ENCODE measurements at regions not wholly inside any gene's neighbourhood (a gene's known extent, or its start where the extent isn't known, plus 50 kb on each side); places are given as distances from the start of the nearest gene placed in this dataset.

- H3K27ac ChIP-seq (ENCODE audit: low read depth, low read length), result no peak overlapping the region
- no peaks in the 10 kb centered on the region for H3K4me1 ChIP-seq (ENCODE audit: control insufficient read depth, insufficient read depth, low read length, unreplicated experiment)
- no peaks in the 10 kb centered on the region for H3K36me3 ChIP-seq (ENCODE audit: insufficient read depth, low read length)
- H3K4me3 ChIP-seq (ENCODE audit: low read depth, low read length), result no peak overlapping the region
- no peak overlapping the region for H2AFZ ChIP-seq (ENCODE audit: low read length, unreplicated experiment)
- H3K79me2 ChIP-seq (ENCODE audit: control insufficient read depth, insufficient read depth, low read length, unreplicated experiment), result no peaks in the 10 kb centered on the region
- no peaks in the 10 kb centered on the region for H3K27me3 ChIP-seq (ENCODE audit: insufficient read depth, low read length)
Measured at GRCh38 chr4:133969202-133969848, 232.3 kb downstream of the PABPC4L start.

GRCh38 chr4:133968174-133968573 lies 233.4 kb downstream of the PABPC4L start:
- no peaks in the 10 kb centered on the region for H3K27me3 ChIP-seq (ENCODE audit: insufficient read depth, low read length)
- H3K27ac ChIP-seq (ENCODE audit: low read depth, low read length), result no peak overlapping the region
- H3K79me2 ChIP-seq (ENCODE audit: control insufficient read depth, insufficient read depth, low read length, unreplicated experiment), result no peaks in the 10 kb centered on the region
- H3K4me1 ChIP-seq (ENCODE audit: control insufficient read depth, insufficient read depth, low read length, unreplicated experiment), result no peaks in the 10 kb centered on the region
- H3K36me3 ChIP-seq (ENCODE audit: insufficient read depth, low read length), result no peaks in the 10 kb centered on the region
- no peak overlapping the region for H2AFZ ChIP-seq (ENCODE audit: low read length, unreplicated experiment)
- H3K4me3 ChIP-seq (ENCODE audit: low read depth, low read length), result no peak overlapping the region

- Histone ChIP-seq H3K4me1 (ENCODE audit: control insufficient read depth, insufficient read depth, low read length, unreplicated experiment) (no peaks in the 10 kb centered on the region), H3K36me3 (ENCODE audit: insufficient read depth, low read length) (no peaks in the 10 kb centered on the region), H3K27me3 (ENCODE audit: insufficient read depth, low read length) (no peaks in the 10 kb centered on the region), H3K4me3 (ENCODE audit: low read depth, low read length) (no peak overlapping the region), H3K27ac (ENCODE audit: low read depth, low read length) (no peak overlapping the region), H2AFZ (ENCODE audit: low read length, unreplicated experiment) (no peak overlapping the region), H3K79me2 (ENCODE audit: control insufficient read depth, insufficient read depth, low read length, unreplicated experiment) (no peaks in the 10 kb centered on the region)
Measured at GRCh38 chr4:133960975-133961374, 240.6 kb downstream of the PABPC4L start.

GRCh38 chr4:133943081-133943480 lies 258.5 kb downstream of the PABPC4L start:
- no peak overlapping the region for H3K27ac ChIP-seq (ENCODE audit: low read depth, low read length)
- H3K36me3 ChIP-seq (ENCODE audit: insufficient read depth, low read length), result no peaks in the 10 kb centered on the region
- no peaks in the 10 kb centered on the region for H3K27me3 ChIP-seq (ENCODE audit: insufficient read depth, low read length)
- no peaks in the 10 kb centered on the region for H3K4me1 ChIP-seq (ENCODE audit: control insufficient read depth, insufficient read depth, low read length, unreplicated experiment)
- no peak overlapping the region for H2AFZ ChIP-seq (ENCODE audit: low read length, unreplicated experiment)
- H3K79me2 ChIP-seq (ENCODE audit: control insufficient read depth, insufficient read depth, low read length, unreplicated experiment), result no peaks in the 10 kb centered on the region
- H3K4me3 ChIP-seq (ENCODE audit: low read depth, low read length), result no peak overlapping the region

DNA sequence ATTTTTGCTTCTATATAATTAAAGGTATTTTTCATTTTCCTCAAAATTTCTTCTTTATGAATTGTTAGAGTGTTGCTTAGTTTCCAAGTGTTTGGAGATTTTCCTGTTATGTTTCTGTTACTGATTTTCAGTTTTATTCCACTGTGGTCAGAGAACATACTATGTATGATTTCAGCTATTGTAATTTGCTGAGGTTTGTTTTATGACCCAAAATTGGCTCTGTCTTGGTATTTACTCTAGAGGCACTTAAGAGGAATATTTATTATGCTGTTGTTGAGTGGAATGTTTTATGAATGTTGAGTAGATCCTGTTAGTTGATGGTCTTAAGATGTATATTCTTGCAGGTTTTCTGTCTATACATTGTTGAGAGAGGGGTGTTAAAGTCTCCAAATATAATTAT lies 263.5 kb downstream of the PABPC4L start:
- H3K4me1 ChIP-seq (ENCODE audit: control insufficient read depth, insufficient read depth, low read length, unreplicated experiment), result no peaks in the 10 kb centered on the region
- H3K4me3 ChIP-seq (ENCODE audit: low read depth, low read length), result no peak overlapping the region
- no peak overlapping the region for H2AFZ ChIP-seq (ENCODE audit: low read length, unreplicated experiment)
- H3K27me3 ChIP-seq (ENCODE audit: insufficient read depth, low read length), result no peaks in the 10 kb centered on the region
- H3K36me3 ChIP-seq (ENCODE audit: insufficient read depth, low read length), result no peaks in the 10 kb centered on the region
- H3K79me2 ChIP-seq (ENCODE audit: control insufficient read depth, insufficient read depth, low read length, unreplicated experiment), result no peaks in the 10 kb centered on the region
- H3K27ac ChIP-seq (ENCODE audit: low read depth, low read length), result no peak overlapping the region

DNA sequence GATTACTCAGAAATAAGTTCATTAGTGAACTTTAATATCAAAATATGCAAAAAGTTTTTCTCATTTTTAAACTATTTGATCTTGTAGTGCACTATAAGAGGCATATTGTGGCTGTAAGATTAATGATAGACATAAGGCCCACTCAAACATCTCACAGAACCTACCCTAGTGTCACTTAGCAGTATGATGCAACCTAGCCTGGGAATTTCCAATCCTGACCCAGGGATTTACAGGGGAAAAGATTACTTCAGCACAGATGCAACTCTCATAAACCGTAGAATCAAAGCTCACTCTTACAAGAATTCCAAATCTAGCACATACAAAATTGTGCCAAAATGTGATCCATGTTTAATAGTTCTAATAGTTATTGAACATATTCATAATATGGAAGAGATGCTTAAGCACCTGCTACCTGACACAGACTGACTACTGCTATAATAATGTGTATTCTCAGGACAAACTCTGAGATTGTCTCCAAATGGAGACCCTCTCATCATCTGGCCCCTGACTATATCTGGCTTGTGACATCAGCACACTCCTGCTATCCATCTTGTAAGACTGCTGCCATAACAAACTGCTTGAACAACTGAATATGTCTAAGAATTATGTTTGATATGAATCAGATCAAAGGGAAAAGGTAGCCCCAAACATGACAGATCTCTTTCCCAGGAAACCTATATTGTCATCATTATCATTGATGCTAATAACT lies 271.9 kb downstream of the PABPC4L start:
- Histone ChIP-seq H3K36me3 (ENCODE audit: insufficient read depth, low read length) (no peaks in the 10 kb centered on the region), H3K79me2 (ENCODE audit: control insufficient read depth, insufficient read depth, low read length, unreplicated experiment) (no peaks in the 10 kb centered on the region), H3K27ac (ENCODE audit: low read depth, low read length) (no peak overlapping the region), H3K4me3 (ENCODE audit: low read depth, low read length) (no peak overlapping the region), H2AFZ (ENCODE audit: low read length, unreplicated experiment) (no peak overlapping the region), H3K4me1 (ENCODE audit: control insufficient read depth, insufficient read depth, low read length, unreplicated experiment) (no peaks in the 10 kb centered on the region), H3K27me3 (ENCODE audit: insufficient read depth, low read length) (no peaks in the 10 kb centered on the region)

DNA sequence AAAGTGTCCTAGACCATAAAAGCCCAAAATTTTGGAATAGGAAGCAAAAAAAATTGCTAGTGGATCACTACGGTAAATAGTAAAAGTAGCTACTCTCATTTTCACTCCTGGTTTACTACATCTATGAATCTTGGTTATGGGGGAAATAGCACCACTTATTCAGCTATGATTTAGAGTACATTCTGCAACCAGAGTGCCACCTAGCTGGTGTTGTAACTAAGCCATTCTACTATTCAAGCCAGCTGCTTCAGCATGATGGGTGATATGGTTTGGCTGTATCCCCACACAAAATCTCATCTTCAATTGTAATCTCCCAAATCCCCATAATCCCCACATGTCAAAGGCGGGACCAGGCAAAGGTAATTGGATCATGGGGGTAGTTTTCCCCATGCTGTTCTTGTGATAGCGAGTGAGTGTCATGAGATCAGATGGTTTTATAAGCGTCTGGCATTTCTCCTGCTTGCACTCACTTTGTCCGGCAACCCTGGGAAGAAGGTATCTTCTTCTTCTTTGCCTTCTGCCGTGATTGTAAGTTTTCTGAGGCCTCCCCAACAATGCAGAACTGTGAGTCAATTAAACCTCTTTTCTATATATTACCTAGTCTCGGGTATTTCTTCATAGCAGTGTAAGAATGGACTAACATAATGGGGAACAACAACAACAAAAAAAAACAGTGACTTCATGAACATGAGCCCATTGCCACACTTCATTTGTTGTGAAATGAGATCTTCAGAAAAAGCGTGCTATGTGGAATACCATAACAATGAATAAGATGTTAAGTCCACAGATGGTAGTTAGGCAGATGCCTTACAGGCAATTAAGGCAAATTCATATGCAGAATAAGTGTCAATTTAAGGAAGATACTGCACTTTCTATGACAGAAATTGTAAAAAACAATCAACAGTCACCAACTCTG lies 280.1 kb downstream of the PABPC4L start:
- Histone ChIP-seq H3K36me3 (ENCODE audit: insufficient read depth, low read length) (no peaks in the 10 kb centered on the region), H3K4me3 (ENCODE audit: low read depth, low read length) (no peak overlapping the region), H3K79me2 (ENCODE audit: control insufficient read depth, insufficient read depth, low read length, unreplicated experiment) (no peaks in the 10 kb centered on the region), H3K27me3 (ENCODE audit: insufficient read depth, low read length) (no peaks in the 10 kb centered on the region), H2AFZ (ENCODE audit: low read length, unreplicated experiment) (no peak overlapping the region), H3K27ac (ENCODE audit: low read depth, low read length) (no peak overlapping the region), H3K4me1 (ENCODE audit: control insufficient read depth, insufficient read depth, low read length, unreplicated experiment) (no peaks in the 10 kb centered on the region)

DNA sequence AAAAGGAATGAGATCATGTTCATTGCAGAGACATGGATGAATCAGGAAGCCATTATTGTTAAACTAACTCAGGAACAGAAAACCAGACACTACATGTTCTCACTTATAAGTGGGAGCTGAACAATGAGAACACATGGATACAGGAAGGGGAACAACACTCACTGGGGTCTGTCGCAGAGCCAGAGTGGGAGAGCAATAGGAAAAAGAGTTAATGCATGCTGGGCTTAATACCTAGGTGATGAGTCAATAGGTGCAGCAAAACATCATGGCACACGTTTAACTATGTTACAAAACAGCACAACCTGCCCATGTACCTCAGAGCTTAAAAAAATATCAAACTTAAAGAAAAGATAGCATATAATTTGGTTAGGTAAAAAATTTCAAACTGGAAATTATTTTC lies 281.4 kb downstream of the PABPC4L start:
- Histone ChIP-seq H3K4me3 (ENCODE audit: low read depth, low read length) (no peak overlapping the region), H3K79me2 (ENCODE audit: control insufficient read depth, insufficient read depth, low read length, unreplicated experiment) (no peaks in the 10 kb centered on the region), H3K27ac (ENCODE audit: low read depth, low read length) (no peak overlapping the region), H3K4me1 (ENCODE audit: control insufficient read depth, insufficient read depth, low read length, unreplicated experiment) (no peaks in the 10 kb centered on the region), H3K36me3 (ENCODE audit: insufficient read depth, low read length) (no peaks in the 10 kb centered on the region), H3K27me3 (ENCODE audit: insufficient read depth, low read length) (no peaks in the 10 kb centered on the region), H2AFZ (ENCODE audit: low read length, unreplicated experiment) (no peak overlapping the region)

DNA sequence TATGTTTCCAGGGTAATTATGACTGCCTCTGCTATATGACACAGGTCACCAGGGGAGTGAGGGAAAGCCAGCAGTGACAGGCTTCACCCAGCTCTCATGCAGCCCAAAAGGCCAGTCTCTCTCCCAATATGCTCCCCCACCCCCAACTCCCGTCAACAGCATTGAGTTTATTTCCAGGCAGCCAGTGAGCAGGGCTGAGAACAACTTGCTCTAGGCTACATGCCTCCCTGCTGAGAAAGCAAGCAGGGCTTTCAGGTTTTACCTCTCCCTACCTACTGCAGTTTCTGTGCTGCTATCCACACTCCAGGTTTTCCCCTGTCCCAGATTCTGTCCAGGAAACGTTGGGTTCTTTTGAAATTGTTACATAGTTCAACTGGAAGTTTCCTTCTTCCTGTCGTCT lies 291.4 kb downstream of the PABPC4L start:
- H3K27ac ChIP-seq (ENCODE audit: low read depth, low read length), result no peak overlapping the region
- H2AFZ ChIP-seq (ENCODE audit: low read length, unreplicated experiment), result no peak overlapping the region
- no peaks in the 10 kb centered on the region for H3K36me3 ChIP-seq (ENCODE audit: insufficient read depth, low read length)
- no peaks in the 10 kb centered on the region for H3K27me3 ChIP-seq (ENCODE audit: insufficient read depth, low read length)
- no peak overlapping the region for H3K4me3 ChIP-seq (ENCODE audit: low read depth, low read length)
- no peaks in the 10 kb centered on the region for H3K4me1 ChIP-seq (ENCODE audit: control insufficient read depth, insufficient read depth, low read length, unreplicated experiment)
- no peaks in the 10 kb centered on the region for H3K79me2 ChIP-seq (ENCODE audit: control insufficient read depth, insufficient read depth, low read length, unreplicated experiment)

GRCh38 chr4:133903029-133903428 lies 298.6 kb downstream of the PABPC4L start:
- Histone ChIP-seq H3K79me2 (ENCODE audit: control insufficient read depth, insufficient read depth, low read length, unreplicated experiment) (no peaks in the 10 kb centered on the region), H2AFZ (ENCODE audit: low read length, unreplicated experiment) (no peak overlapping the region), H3K4me1 (ENCODE audit: control insufficient read depth, insufficient read depth, low read length, unreplicated experiment) (no peaks in the 10 kb centered on the region), H3K4me3 (ENCODE audit: low read depth, low read length) (no peak overlapping the region), H3K27ac (ENCODE audit: low read depth, low read length) (no peak overlapping the region), H3K36me3 (ENCODE audit: insufficient read depth, low read length) (no peaks in the 10 kb centered on the region), H3K27me3 (ENCODE audit: insufficient read depth, low read length) (no peaks in the 10 kb centered on the region)

Measured in ACC112 (cell line).